T-helper 1 cell treated with Interleukin-12 subunit alpha and Interleukin-12 subunit beta and Interleukin-4 antibody, amounts not matched to agents 30 μg/mL and 1 μg/mL, for 36 hours (primary cell): ENCODE measurements at regions not wholly inside any gene's neighbourhood (a gene's known extent, or its start where the extent isn't known, plus 50 kb on each side); places are given as distances from the start of the nearest gene placed in this dataset.

Experiments
- H3K27ac Mint-ChIP-seq: one replicate; pipeline ENCODE4 v1.8.0; 2021; ENCODE audit warnings: mild to moderate bottlenecking, mixed read lengths
- H3K27me3 Mint-ChIP-seq: one replicate; pipeline ENCODE4 v1.8.0; 2021; ENCODE audit warnings: low read depth, mixed read lengths
- H3K36me3 Mint-ChIP-seq: one replicate; pipeline ENCODE4 v1.8.0; 2021; ENCODE audit warnings: low read depth, mixed read lengths
- H3K4me1 Mint-ChIP-seq: one replicate; pipeline ENCODE4 v1.8.0; 2021; ENCODE audit warnings: low read depth, mixed read lengths
- H3K4me3 Mint-ChIP-seq: one replicate; pipeline ENCODE4 v1.8.0; 2021; ENCODE audit warnings: mild to moderate bottlenecking, moderate library complexity, mixed read lengths
- H3K9me3 Mint-ChIP-seq: one replicate; pipeline ENCODE4 v1.8.0; 2021; ENCODE audit warnings: mixed read lengths

DNA sequence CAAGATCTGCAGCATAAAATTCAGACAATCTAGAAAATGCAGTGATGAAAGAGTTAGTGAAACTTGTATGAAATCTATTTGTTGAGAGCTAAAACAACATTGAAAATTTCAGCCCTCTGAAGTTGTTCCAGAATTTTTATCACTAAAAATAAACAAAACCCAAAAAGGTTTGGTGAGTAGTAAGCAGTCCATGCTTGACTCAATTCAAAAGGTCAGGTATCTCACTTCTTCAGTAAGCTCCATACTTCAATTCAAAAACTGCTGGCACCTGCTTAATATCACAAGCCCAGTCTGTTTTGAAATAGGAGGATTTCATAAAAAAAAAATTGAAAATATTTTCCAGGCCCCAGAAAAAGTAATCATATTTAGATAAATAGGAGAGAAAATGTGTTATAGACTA, 894.4 kb downstream of the SLITRK5 start:
- H3K27me3 Mint-ChIP-seq = no peaks in the 10 kb centered on the region
- H3K4me3 Mint-ChIP-seq = no peak overlapping the region
- no peak overlapping the region for H3K27ac Mint-ChIP-seq
- H3K36me3 Mint-ChIP-seq = no peaks in the 10 kb centered on the region
- H3K4me1 Mint-ChIP-seq = no peaks in the 10 kb centered on the region
- peaks cover 7% of the 10 kb centered on the region for H3K9me3 Mint-ChIP-seq

DNA sequence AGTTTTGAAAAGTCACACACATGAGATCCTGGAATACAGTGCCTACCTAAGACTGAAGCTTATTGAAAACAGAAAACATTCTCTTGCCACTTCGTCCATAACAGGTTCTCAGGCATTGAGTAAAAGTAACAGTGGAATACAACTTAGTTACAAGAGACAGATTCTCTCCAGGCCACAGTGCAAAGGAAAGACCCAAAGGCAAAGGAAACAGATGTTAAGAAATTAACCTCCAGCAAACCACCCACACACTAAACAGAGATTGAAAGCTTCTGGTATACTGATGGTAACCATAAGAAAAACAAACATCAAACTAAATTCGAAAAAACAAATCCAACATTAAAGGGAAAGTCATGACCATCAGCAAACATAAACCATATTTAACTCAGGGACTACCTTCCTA, 914.7 kb downstream of the SLITRK5 start:
- Mint-ChIP-seq H3K36me3 (no peaks in the 10 kb centered on the region), H3K27ac (no peak overlapping the region), H3K4me3 (no peak overlapping the region), H3K4me1 (peaks cover 5% of the 10 kb centered on the region), H3K9me3 (peaks cover 11% of the 10 kb centered on the region), H3K27me3 (no peaks in the 10 kb centered on the region)

DNA sequence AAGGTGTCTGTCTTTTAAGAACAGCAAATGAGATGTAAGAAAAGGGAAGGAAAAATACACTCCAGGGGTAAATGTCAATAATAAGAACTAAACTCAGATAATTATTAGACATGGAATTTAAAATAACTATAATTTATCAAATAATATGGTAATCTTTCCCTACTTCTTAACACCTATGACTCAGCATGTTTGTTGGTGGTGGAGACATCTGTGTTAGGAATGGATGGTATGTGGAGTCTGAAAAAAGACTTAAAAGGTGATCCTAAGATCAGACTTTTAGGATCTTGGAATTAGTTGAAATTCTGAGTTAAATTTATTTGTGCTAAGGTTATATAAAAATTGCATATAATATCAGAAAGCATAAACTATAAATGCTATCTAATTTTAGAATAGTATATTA, 915.1 kb downstream of the SLITRK5 start:
- H3K27me3 Mint-ChIP-seq = no peaks in the 10 kb centered on the region
- H3K27ac Mint-ChIP-seq = no peak overlapping the region
- H3K4me3 Mint-ChIP-seq = no peak overlapping the region

DNA sequence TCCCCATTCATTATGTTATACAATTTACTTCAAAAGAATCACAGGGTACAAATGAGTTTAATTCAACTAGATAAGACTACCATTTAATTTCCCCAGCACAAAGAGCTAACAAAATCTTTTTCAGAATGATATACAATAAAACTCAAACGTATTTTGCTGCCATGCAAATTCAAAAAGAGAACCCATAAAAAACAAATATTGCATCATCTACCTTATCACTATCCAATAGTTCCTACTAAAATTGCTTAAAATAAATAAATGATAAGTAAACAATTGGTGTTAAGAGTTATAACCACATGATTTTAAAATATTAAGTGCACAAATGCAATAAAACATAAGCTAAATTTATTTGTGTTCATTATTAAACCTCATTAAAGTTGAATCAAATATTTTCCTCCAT, 919.4 kb downstream of the SLITRK5 start:
- no peak overlapping the region for H3K27ac Mint-ChIP-seq
- H3K4me3 Mint-ChIP-seq = no peak overlapping the region
- H3K4me1 Mint-ChIP-seq = peaks cover 5% of the 10 kb centered on the region
- no peaks in the 10 kb centered on the region for H3K36me3 Mint-ChIP-seq
- peaks cover 15% of the 10 kb centered on the region for H3K9me3 Mint-ChIP-seq
- H3K27me3 Mint-ChIP-seq = no peaks in the 10 kb centered on the region

More for the DNA sequence above, 915.1 kb downstream of the SLITRK5 start:
- H3K4me1 Mint-ChIP-seq = peaks cover 5% of the 10 kb centered on the region
- no peaks in the 10 kb centered on the region for H3K36me3 Mint-ChIP-seq
- peaks cover 11% of the 10 kb centered on the region for H3K9me3 Mint-ChIP-seq

DNA sequence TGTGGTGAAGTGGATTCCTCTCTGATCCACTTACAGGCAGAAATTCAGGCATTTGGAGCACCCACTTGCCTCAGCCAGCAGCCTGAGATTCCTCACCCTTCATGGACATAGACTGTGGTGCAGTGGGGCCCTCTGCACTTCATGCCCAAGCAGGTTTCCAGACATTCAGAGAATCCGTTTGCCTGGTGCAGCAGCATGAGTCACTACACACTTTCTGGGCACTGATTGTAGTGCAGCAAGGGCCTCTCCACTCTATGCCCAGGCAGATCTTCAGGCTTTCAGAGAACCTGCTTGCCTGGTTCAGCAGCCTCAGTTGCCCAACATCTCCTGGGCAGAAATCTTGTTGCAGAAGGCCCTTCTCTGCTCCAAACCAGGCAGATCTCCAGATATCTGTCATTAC, 920.9 kb downstream of the SLITRK5 start:
- Mint-ChIP-seq H3K4me1 (no peaks in the 10 kb centered on the region), H3K27me3 (no peaks in the 10 kb centered on the region), H3K36me3 (no peaks in the 10 kb centered on the region), H3K27ac (no peak overlapping the region), H3K4me3 (no peak overlapping the region), H3K9me3 (peaks cover 11% of the 10 kb centered on the region)

DNA sequence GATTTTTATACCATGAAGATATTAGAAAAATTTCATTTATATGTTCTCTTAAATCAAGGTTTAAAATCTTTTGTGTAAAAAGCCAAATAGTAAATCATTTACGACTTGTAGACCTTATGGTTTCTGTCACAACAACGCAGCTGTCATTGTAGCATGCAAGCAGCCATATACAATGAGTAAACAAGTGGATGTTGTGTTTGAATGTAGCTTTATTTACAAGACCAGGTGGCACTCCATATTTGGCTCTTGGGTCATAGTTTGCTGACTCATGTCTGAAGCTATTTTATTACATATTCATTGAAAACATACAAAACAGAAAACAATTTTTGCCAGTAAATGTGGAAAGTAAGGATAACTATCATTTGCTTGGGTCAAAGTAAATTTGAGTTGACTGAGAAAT, 930.8 kb downstream of the SLITRK5 start:
- no peaks in the 10 kb centered on the region for H3K36me3 Mint-ChIP-seq
- H3K27me3 Mint-ChIP-seq = no peaks in the 10 kb centered on the region
- no peak overlapping the region for H3K27ac Mint-ChIP-seq
- no peak overlapping the region for H3K4me3 Mint-ChIP-seq
- peaks cover 3% of the 10 kb centered on the region for H3K9me3 Mint-ChIP-seq
- no peaks in the 10 kb centered on the region for H3K4me1 Mint-ChIP-seq

DNA sequence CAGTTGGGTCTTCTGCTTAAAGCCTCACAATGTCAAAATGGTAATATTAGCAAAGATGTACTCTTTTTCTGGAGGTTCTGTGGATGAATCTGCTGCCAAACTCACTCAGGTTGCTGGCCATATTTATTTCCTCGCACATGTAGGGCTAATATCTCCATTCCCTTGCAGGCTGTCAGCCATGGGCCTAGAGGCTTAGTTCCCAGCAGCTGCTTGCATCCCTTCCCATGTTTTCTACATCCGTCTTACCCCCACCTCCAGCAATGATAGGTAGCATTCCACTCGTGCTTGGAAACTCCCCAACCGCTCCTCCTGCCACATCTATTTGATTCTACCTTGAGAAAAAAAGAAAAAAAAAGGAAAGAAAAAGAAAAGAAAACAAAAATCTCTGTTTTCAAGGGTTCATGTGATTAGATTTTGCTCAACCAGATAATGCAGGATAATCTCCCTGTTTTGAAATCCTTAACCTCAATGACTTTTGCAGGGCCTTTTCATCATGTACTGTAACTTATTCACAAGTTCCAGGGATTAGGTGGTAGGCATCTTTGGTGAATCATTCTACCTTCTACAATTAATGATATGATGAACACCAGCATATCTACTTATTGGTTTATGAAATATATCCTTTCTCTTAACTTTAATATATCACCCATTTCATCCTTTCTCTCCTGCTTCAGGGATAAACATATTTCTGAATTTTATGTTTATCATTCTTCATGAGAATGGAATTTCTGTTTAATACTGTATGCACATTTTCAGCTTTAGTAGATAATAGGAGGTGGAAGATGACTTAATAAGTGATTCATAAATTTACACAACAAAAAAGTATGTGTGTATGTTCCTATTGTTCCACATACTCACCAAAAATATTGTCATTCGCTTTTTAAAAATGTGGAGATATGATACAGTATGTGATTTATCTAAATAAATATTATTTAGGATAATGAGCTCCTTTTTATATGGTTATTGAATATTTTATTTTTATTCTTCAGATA, 931.9 kb downstream of the SLITRK5 start:
- Mint-ChIP-seq H3K9me3 (peaks cover 3% of the 10 kb centered on the region), H3K27ac (no peak overlapping the region), H3K27me3 (no peaks in the 10 kb centered on the region), H3K4me1 (no peaks in the 10 kb centered on the region), H3K4me3 (no peak overlapping the region), H3K36me3 (no peaks in the 10 kb centered on the region)

DNA sequence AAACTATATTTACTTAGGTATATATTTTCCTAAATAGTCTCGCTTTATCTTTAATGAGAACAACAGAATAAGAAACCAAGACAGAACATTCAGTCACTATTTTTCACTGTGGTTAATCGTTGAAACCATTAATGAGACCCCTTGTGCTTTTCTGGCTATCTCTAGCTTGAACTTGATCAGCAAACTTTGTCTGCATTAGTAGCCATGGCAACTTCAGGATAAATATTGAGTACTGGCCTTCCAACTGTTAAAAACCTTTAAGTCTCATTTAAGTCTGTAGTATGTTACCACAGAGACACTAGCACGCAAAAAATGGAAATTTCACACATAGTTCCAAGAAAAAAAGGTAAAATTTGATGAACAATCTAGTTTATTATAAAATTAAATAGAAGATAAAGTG, 946.0 kb downstream of the SLITRK5 start:
- peaks cover 7% of the 10 kb centered on the region for H3K4me1 Mint-ChIP-seq
- H3K36me3 Mint-ChIP-seq = no peaks in the 10 kb centered on the region
- H3K4me3 Mint-ChIP-seq = no peak overlapping the region
- H3K9me3 Mint-ChIP-seq = peaks cover 26% of the 10 kb centered on the region
- H3K27ac Mint-ChIP-seq = no peak overlapping the region
- no peaks in the 10 kb centered on the region for H3K27me3 Mint-ChIP-seq

DNA sequence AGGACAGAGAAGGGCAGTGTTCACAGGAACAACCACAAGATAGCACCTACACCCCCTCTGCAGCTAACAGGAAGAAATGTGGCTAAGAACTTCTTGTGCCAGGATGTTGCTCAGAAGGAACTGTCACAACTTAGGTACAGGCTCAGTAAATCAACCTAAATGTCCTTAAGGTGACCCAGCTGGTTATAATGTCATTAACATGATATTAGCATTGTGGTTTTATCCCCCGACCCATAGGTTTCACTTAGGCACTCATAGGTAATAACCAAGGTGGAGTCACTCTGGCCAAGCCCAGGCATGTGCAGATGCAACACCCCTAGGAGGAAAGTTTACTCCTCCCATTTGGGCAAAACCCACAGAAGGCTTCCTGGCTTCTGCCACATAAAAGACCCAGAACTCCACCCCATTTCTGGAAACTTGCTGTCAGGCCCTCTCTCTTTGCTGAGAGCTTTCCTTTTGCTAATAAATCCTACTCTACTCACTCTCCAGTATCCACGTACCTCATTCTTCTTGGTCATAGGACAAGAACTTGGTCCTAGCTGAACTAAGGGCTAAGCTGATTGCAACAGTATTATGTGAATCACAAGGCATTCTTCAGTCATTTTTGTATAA, 951.3 kb downstream of the SLITRK5 start:
- H3K27me3 Mint-ChIP-seq = no peaks in the 10 kb centered on the region
- H3K4me3 Mint-ChIP-seq = peak overlapping the region; percentile 36
- peaks cover 19% of the 10 kb centered on the region for H3K4me1 Mint-ChIP-seq

DNA sequence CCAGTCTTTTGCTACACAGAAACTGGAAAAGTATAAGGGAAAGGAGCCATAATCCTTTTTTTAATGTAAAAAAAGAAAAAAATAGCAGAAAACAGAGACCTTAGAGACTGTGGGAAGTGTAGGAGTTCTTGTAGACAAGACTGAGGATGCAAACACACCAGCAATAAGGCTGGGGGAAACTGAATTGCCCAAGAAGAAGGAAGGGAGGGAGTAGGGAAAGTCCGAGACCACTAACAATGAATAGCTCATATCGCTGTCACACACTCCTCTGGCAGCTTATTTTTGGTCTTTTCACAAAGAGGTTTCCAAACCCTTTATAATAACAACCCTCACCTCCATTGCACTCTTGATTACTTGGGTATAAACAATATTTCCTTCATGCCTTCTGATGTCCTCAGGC, 952.0 kb downstream of the SLITRK5 start:
- Mint-ChIP-seq H3K27ac (peak overlapping the region; percentile 32), H3K27me3 (no peaks in the 10 kb centered on the region), H3K4me1 (peaks cover 19% of the 10 kb centered on the region), H3K4me3 (no peak overlapping the region), H3K9me3 (peaks cover 18% of the 10 kb centered on the region), H3K36me3 (peaks cover 2% of the 10 kb centered on the region)

More for the DNA sequence above, 951.3 kb downstream of the SLITRK5 start:
- Mint-ChIP-seq H3K9me3 (peaks cover 20% of the 10 kb centered on the region), H3K27ac (peak overlapping the region; percentile 58), H3K36me3 (peaks cover 2% of the 10 kb centered on the region)

DNA sequence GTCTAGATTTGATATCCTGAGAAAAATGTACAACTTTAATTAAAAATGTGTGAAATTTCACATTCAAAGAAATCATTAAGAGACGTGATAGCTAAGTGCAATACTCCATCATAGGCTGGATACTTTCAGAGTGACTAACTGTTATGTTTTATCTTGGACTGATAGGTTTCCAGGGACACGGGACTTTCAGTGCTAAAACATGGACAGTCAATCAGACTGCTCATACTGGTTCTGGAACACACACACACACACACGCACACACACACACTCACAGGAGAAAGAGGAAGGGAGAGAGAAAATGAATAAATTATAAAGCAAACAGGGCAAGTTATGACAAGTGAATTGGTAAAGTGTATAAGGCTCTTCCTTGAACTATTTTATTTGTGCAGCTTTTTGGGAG, 955.9 kb downstream of the SLITRK5 start:
- H3K36me3 Mint-ChIP-seq = peaks cover 2% of the 10 kb centered on the region
- peaks cover 11% of the 10 kb centered on the region for H3K9me3 Mint-ChIP-seq
- peaks cover 13% of the 10 kb centered on the region for H3K4me1 Mint-ChIP-seq
- H3K4me3 Mint-ChIP-seq = no peak overlapping the region
- H3K27ac Mint-ChIP-seq = no peak overlapping the region
- H3K27me3 Mint-ChIP-seq = no peaks in the 10 kb centered on the region

DNA sequence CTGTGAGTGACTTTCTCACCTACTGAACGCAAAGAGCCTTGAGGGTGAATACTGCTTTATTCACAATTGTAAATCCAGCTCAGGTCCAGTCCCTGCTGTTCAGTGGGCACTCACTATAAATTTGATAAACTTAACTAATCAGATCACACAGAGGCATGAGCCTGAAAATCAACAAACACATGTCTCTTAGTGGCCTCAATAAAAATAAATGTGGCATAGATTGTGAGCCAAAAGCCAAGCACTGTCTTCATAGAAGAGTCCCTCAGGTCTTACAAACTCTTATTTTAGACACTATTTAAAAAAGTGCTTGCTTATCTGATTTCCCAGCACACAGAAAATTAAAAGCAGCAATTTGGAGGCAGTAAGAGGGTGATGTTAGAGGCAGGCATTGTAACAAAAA, 957.7 kb downstream of the SLITRK5 start:
- Mint-ChIP-seq H3K4me3 (no peak overlapping the region), H3K36me3 (peaks cover 2% of the 10 kb centered on the region), H3K9me3 (peaks cover 9% of the 10 kb centered on the region), H3K27me3 (no peaks in the 10 kb centered on the region), H3K4me1 (peaks cover 1% of the 10 kb centered on the region), H3K27ac (no peak overlapping the region)

DNA sequence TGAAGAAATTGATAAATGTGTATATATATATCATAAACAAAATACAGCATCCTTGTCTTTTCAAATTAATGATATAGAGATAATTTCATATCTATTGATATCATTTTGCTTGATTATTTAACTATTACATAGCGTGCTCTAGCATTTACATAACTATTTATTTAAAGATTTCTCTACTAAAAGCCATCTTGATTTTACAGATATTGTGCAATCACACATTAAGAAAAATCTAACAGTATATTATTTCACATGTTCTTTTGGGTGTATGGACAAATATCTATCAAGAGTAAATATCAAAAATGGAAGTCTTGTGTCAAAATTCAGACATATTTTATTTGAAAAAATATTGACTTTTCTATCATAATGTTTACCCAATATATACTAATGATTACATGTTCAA, 966.8 kb downstream of the SLITRK5 start:
- H3K27me3 Mint-ChIP-seq = no peaks in the 10 kb centered on the region
- peaks cover 10% of the 10 kb centered on the region for H3K9me3 Mint-ChIP-seq
- no peaks in the 10 kb centered on the region for H3K36me3 Mint-ChIP-seq
- no peaks in the 10 kb centered on the region for H3K4me1 Mint-ChIP-seq
- no peak overlapping the region for H3K4me3 Mint-ChIP-seq
- no peak overlapping the region for H3K27ac Mint-ChIP-seq

DNA sequence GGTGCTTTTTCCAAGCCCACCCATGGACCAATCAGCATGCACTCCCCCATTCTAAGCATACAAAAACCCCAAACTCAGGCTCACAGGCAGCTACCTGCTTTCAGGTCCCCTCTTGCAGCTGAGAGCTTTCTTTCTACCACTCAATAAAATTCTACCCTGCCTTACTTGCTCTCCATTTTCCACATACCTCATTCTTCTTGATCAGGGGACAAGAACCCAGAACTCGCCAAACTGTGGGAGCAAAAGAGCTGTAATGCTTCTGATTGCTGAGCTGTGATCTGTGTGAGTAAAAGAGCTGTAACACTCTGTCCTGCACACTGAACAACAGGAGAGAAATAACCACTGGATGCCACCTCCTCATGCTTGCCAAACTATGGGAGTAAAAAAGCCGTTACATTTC, 972.1 kb downstream of the SLITRK5 start:
- no peaks in the 10 kb centered on the region for H3K27me3 Mint-ChIP-seq

More for the DNA sequence above, 972.1 kb downstream of the SLITRK5 start:
- H3K27ac Mint-ChIP-seq = no peak overlapping the region
- peaks cover 24% of the 10 kb centered on the region for H3K9me3 Mint-ChIP-seq
- no peak overlapping the region for H3K4me3 Mint-ChIP-seq
- H3K36me3 Mint-ChIP-seq = no peaks in the 10 kb centered on the region
- no peaks in the 10 kb centered on the region for H3K4me1 Mint-ChIP-seq
